GM19395 (cell line): ENCODE measurements at regions not wholly inside any gene's neighbourhood (a gene's known extent, or its start where the extent isn't known, plus 50 kb on each side); places are given as distances from the start of the nearest gene placed in this dataset.
"Not testable (repeated sequence)": the region's sequence is repeated elsewhere in the genome, so short reads cannot be mapped to it uniquely, and the experiment has no call there.

Source experiments
- ATAC-seq: cut with Tn5 transposase; IDR thresholded peaks from one replicate; pipeline ENCODE4 v1.9.1; 2021; ENCODE audit warnings: mild to moderate bottlenecking, moderate library complexity; ENCODE audit not compliant: unreplicated experiment

DNA sequence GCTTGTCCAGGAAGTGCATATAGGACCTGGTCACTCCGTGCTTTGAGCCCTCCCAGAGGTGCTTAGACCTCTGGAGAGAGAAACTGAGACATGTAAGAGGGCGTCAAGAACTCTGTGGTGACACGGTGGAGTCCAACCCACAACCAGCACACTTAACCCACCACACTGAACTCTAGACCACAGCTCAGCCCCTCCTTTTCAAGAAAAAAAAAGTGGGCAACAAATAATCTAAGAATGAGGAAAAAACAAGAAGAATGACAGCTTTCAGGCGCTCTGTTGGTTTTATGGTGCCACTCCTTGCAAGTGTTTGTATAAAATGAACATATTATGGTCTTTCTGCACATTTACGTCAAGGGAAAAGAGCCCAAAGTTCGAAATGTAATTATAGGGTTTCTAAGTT is 50.2 kb upstream of the SNAPC3 start:
- no peak for ATAC-seq

DNA sequence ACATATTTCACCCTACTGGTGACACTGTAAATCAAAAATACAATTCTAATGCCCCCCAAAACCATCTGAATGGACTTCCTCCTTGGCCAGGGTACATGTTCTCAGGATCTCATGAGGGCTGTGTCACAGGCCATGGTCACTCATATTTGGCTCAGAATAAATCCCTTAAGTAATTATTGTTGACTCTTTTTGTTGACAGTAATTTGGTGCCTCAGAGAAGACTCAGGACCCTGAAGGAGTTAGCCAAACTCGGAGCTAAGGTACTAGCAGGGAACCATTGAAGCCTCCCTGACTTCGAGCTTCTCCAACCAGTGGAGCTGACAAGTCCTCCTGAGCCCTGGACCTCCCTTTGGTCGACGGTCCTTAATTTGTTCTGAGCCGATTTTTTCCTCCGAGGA is 51.2 kb upstream of the SNAPC3 start:
- ATAC-seq, result no peak

GRCh38 chr9:15370466-15371447 is 51.9 kb upstream of the SNAPC3 start:
- ATAC-seq, result no peak

GRCh38 chr9:15369871-15370270 is 52.8 kb upstream of the SNAPC3 start:
- no peak for ATAC-seq

DNA sequence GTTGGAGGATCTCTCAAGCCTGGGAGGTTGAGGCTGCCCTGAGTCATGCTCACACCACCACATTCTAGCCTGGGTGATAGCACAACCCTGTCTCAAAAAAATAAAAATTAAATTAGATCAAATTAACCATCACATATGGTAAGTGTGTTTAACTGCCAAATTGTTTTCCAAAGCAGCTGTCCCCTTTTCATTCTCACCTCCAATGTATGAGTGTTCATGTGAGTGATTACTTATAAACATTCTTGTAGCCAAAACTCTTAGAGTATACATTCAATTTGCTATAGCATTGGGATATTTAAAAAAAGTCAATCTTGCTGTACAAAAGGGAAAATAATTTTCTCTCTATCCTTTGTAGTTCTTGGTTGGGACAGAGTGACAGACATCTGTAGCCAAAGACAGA is 53.4 kb upstream of the SNAPC3 start:
- no peak for ATAC-seq

GRCh38 chr9:15364975-15365553 is 57.6 kb upstream of the SNAPC3 start:
- not testable (repeated sequence) for ATAC-seq

DNA sequence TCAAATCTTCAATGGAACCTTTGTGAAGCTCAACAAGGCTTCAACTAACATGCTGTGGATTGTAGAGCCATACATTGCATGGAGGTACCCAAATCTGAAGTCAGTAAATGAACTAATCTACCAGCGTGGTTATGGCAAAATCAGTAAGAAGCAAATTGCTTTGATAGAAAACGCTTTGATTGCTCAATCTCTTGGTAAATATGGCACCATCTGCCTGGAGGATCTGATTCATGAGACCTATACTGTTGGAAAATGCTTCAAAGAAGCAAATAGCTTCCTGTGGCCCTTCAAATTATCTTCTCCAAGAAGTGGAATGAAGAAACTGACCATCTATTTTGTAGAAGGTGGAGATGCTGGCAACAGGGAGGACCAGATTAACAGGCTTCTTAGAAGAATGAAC is 54.7 kb upstream of the TTC39B start:
- ATAC-seq, result no peak

DNA sequence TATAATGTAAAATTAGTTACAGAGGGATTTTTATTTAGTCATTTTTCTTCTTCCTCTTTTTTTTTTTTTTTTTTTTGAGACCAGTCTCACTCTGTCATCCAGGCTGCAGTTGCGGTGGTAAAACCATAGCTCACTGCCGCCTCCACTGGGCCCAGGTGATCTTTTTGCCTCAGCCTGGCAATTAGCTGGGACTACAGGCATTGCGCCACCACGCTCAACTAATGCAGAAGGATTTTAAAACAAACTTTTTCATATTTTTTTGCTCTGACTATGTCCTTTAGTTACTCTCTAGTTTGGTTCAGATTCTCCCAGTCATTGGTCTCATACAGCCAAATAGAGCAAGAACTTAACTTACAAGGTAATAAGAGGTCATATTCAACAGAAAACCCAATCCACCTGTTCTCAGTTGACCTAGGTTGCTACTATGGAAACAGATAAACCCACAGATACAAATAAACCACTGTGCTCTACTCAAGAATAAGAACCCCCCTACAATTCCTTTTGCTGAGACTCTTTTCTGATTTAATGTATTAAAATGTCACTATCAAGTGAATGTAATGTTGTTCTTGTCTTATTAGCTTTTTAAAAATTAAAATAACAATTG is 50.1 kb upstream of the TTC39B start:
- peak; percentile 85 for ATAC-seq
